Neural cell (in vitro differentiated cells): ENCODE measurements at regions not wholly inside any gene's neighbourhood (a gene's known extent, or its start where the extent isn't known, plus 50 kb on each side); places are given as distances from the start of the nearest gene placed in this dataset.

Experiments used
- H2AFZ ChIP-seq: fragments of 200-600, 300-800 bp; sonication (generic), shearing (Covaris generic); 2 replicates; pipeline ENCODE4 v1.6.0; 2014; ENCODE audit warnings: low read depth, mild to moderate bottlenecking, antibody characterized with exemption, low read length, moderate library complexity
- H3F3A ChIP-seq: fragments of 200-600 bp; shearing (Covaris generic); 2 replicates; pipeline ENCODE4 v1.6.1; 2016; ENCODE audit warnings: mild to moderate bottlenecking, moderate library complexity, mixed read lengths, antibody characterized with exemption, low read length; ENCODE audit not compliant: insufficient read depth, poor library complexity, severe bottlenecking
- H3K27ac ChIP-seq: fragments of 200-600, 300-800 bp; sonication (generic), shearing (Covaris generic); 2 replicates; pipeline ENCODE4 v1.5.1; 2014; ENCODE audit warnings: mild to moderate bottlenecking, low read length, moderate library complexity
- H3K27me3 ChIP-seq: fragments of 300-800, 200-600 bp; sonication (generic), shearing (Covaris generic); 2 replicates; pipeline ENCODE4 v1.6.0; 2014; ENCODE audit warnings: mild to moderate bottlenecking, low read depth, low read length, moderate library complexity; ENCODE audit not compliant: insufficient read depth
- H3K36me3 ChIP-seq: fragments of 300-800, 200-600 bp; sonication (generic), shearing (Covaris generic); 2 replicates; pipeline ENCODE4 v1.5.1; 2014; ENCODE audit warnings: mild to moderate bottlenecking, antibody characterized with exemption, low read length, moderate library complexity; ENCODE audit not compliant: insufficient read depth
- H3K4me2 ChIP-seq: fragments of 300-800, 200-600 bp; sonication (generic), shearing (Covaris generic); 2 replicates; pipeline ENCODE4 v1.6.0; 2014; ENCODE audit warnings: mild to moderate bottlenecking, low read length
- H3K4me3 ChIP-seq: fragments of 300-800, 200-600 bp; sonication (generic), shearing (Covaris generic); 2 replicates; pipeline ENCODE4 v1.5.1; 2014; ENCODE audit warnings: mild to moderate bottlenecking, low read length, moderate library complexity
- H3K79me2 ChIP-seq: fragments of 200-600 bp; shearing (Covaris generic); replicated peaks from 2 replicates; pipeline ENCODE4 v1.6.0; 2014; ENCODE audit warnings: mild to moderate bottlenecking, low read length, moderate library complexity; ENCODE audit not compliant: insufficient read depth
- H3K9ac ChIP-seq: fragments of 300-800, 200-600 bp; sonication (generic), shearing (Covaris generic); 2 replicates; pipeline ENCODE4 v1.6.1; 2016; ENCODE audit warnings: mild to moderate bottlenecking, low read length, mixed read lengths
- H3K9me2 ChIP-seq: fragments of 200-600 bp; shearing (Covaris generic); 2 replicates; pipeline ENCODE4 v1.6.1; 2016; ENCODE audit warnings: mild to moderate bottlenecking, low read length, mixed read lengths; ENCODE audit not compliant: insufficient read depth
- H3K9me3 ChIP-seq: fragments of 200-600, 300-800 bp; sonication (generic), shearing (Covaris generic); 2 replicates; pipeline ENCODE4 v1.6.1; 2016; ENCODE audit warnings: mild to moderate bottlenecking, mixed run types, low read length, moderate library complexity, mixed read lengths
- H4K20me1 ChIP-seq: fragments of 200-600 bp; shearing (Covaris generic); 2 replicates; pipeline ENCODE4 v1.6.1; 2016; ENCODE audit warnings: mild to moderate bottlenecking, mixed run types; ENCODE audit not compliant: insufficient read depth
- EP300 ChIP-seq: fragments of 450-650 bp; conservative IDR thresholded peaks from 2 replicates; pipeline ENCODE4 v1.6.1; 2014; ENCODE audit warnings: antibody characterized with exemption, mild to moderate bottlenecking, moderate library complexity; ENCODE audit not compliant: poor library complexity, severe bottlenecking
- EZH2 ChIP-seq: fragments of 200-600, 300-800 bp; shearing (Covaris generic), sonication (generic); IDR thresholded peaks from 2 replicates; pipeline ENCODE4 v1.6.1; 2014; ENCODE audit warnings: antibody characterized with exemption, low read length, borderline replicate concordance, mild to moderate bottlenecking; ENCODE audit not compliant: insufficient read depth, poor library complexity, severe bottlenecking
- MXI1 ChIP-seq: fragments of 450-650 bp; conservative IDR thresholded peaks from 2 replicates; pipeline ENCODE4 v1.6.1; 2014; ENCODE audit warnings: antibody characterized with exemption, mild to moderate bottlenecking; ENCODE audit not compliant: poor library complexity, severe bottlenecking
- POLR2AphosphoS5 ChIP-seq: IDR thresholded peaks from 2 replicates; pipeline ENCODE4 v1.6.1; 2012
- RAD21 ChIP-seq: fragments of 450-650 bp; conservative IDR thresholded peaks from 2 replicates; pipeline ENCODE4 v1.6.1; 2014; ENCODE audit warnings: antibody characterized with exemption, mild to moderate bottlenecking, moderate library complexity
- SMC3 ChIP-seq: fragments of 450-650 bp; conservative IDR thresholded peaks from 2 replicates; pipeline ENCODE4 v1.6.1; 2014; ENCODE audit warnings: antibody characterized with exemption, mild to moderate bottlenecking, moderate library complexity; ENCODE audit not compliant: poor library complexity
- TAF1 ChIP-seq: IDR thresholded peaks from 2 replicates; pipeline ENCODE4 v1.6.1; 2012; ENCODE audit warnings: low read depth
- TF ChIP-seq, protein P1 (sequence below): IDR thresholded peaks from 2 replicates; pipeline ENCODE4 v1.6.1; 2012; ENCODE audit warnings: borderline replicate concordance
- TF ChIP-seq, protein P2 (sequence below): fragments of 450-650 bp; IDR thresholded peaks from 2 replicates; pipeline ENCODE4 v1.5.1; 2014; ENCODE audit warnings: antibody characterized with exemption, mild to moderate bottlenecking, moderate library complexity; ENCODE audit not compliant: poor library complexity, severe bottlenecking

DNA sequence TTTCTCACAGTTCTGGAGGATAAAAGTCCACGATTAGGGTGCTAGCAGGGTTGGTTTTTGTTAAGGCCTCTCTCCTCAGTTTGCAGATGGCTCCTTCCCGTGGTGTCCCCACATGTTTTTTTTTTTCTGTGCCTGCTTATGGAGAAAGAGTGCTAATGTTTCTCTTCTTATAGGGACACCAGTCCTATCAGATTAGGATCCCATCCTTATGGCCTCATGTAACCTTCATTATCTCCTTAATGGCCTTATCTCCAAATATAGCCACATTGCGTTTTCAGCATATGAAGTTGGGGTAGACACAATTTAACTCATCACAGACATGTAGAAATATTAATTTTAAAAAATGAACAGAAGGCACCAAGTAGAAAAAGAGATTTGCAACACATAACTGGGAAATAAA, 755.7 kb upstream of the CELF4 start:
- no peaks in the 10 kb centered on the region for H3K36me3 ChIP-seq
- TF ChIP-seq MXI1 (no peak), SMC3 (no peak), RAD21 (no peak), EP300 (no peak)
- TF ChIP-seq, protein P1, sequence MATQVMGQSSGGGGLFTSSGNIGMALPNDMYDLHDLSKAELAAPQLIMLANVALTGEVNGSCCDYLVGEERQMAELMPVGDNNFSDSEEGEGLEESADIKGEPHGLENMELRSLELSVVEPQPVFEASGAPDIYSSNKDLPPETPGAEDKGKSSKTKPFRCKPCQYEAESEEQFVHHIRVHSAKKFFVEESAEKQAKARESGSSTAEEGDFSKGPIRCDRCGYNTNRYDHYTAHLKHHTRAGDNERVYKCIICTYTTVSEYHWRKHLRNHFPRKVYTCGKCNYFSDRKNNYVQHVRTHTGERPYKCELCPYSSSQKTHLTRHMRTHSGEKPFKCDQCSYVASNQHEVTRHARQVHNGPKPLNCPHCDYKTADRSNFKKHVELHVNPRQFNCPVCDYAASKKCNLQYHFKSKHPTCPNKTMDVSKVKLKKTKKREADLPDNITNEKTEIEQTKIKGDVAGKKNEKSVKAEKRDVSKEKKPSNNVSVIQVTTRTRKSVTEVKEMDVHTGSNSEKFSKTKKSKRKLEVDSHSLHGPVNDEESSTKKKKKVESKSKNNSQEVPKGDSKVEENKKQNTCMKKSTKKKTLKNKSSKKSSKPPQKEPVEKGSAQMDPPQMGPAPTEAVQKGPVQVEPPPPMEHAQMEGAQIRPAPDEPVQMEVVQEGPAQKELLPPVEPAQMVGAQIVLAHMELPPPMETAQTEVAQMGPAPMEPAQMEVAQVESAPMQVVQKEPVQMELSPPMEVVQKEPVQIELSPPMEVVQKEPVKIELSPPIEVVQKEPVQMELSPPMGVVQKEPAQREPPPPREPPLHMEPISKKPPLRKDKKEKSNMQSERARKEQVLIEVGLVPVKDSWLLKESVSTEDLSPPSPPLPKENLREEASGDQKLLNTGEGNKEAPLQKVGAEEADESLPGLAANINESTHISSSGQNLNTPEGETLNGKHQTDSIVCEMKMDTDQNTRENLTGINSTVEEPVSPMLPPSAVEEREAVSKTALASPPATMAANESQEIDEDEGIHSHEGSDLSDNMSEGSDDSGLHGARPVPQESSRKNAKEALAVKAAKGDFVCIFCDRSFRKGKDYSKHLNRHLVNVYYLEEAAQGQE, result no peak

DNA sequence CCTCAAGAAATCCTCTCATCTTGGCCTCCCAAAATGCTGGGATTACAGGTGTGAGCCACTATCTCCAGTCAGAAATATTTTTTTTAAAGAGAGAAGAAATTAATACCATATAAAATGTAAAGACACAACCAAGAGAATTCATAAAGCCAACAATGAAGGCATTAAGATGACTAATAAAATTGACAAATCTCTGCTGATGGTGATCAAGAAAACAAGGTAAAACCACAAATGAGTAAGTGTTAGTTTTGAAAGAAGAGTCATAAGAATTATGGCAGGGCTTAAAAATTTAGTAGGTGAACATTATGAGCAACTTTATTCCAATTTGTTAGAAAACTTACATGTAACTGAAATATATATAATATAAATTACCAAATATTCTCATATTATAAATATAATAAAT, 752.8 kb upstream of the CELF4 start:
- Histone ChIP-seq H3K79me2 (no peaks in the 10 kb centered on the region), H3K4me3 (no peak overlapping the region), H3K27me3 (no peaks in the 10 kb centered on the region), H3K27ac (no peak overlapping the region), H3K4me2 (no peak overlapping the region), H3K9ac (no peak overlapping the region), H3K9me3 (no peaks in the 10 kb centered on the region), H4K20me1 (no peaks in the 10 kb centered on the region), H2AFZ (no peak overlapping the region), H3K9me2 (no peaks in the 10 kb centered on the region), H3K36me3 (no peaks in the 10 kb centered on the region), H3F3A (no peaks in the 10 kb centered on the region)
- TF ChIP-seq RAD21 (no peak), MXI1 (no peak), TAF1 (no peak), EP300 (no peak), SMC3 (no peak), EZH2 (no peak), POLR2AphosphoS5 (no peak)
- TF ChIP-seq, protein P1, result no peak
- TF ChIP-seq, protein P2, sequence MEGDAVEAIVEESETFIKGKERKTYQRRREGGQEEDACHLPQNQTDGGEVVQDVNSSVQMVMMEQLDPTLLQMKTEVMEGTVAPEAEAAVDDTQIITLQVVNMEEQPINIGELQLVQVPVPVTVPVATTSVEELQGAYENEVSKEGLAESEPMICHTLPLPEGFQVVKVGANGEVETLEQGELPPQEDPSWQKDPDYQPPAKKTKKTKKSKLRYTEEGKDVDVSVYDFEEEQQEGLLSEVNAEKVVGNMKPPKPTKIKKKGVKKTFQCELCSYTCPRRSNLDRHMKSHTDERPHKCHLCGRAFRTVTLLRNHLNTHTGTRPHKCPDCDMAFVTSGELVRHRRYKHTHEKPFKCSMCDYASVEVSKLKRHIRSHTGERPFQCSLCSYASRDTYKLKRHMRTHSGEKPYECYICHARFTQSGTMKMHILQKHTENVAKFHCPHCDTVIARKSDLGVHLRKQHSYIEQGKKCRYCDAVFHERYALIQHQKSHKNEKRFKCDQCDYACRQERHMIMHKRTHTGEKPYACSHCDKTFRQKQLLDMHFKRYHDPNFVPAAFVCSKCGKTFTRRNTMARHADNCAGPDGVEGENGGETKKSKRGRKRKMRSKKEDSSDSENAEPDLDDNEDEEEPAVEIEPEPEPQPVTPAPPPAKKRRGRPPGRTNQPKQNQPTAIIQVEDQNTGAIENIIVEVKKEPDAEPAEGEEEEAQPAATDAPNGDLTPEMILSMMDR, result no peak

More for the DNA sequence above, 755.7 kb upstream of the CELF4 start:
- H3K9me3 ChIP-seq, result no peaks in the 10 kb centered on the region
- no peak overlapping the region for H3K27ac ChIP-seq
- H3F3A ChIP-seq, result no peaks in the 10 kb centered on the region
- H2AFZ ChIP-seq, result no peak overlapping the region
- H3K79me2 ChIP-seq, result no peaks in the 10 kb centered on the region
- no peaks in the 10 kb centered on the region for H3K27me3 ChIP-seq
- H4K20me1 ChIP-seq, result no peaks in the 10 kb centered on the region
- H3K4me2 ChIP-seq, result no peak overlapping the region
- no peak overlapping the region for H3K9ac ChIP-seq
- H3K4me3 ChIP-seq, result no peak overlapping the region
- no peaks in the 10 kb centered on the region for H3K9me2 ChIP-seq
